HL-60/S4 treated with retinoic acid at 250 ng/mL for 4 days and 3 days (cell line): ENCODE measurements at regions not wholly inside any gene's neighbourhood (a gene's known extent, or its start where the extent isn't known, plus 50 kb on each side); places are given as distances from the start of the nearest gene placed in this dataset.

Experiments
- in situ Hi-C: fragments of 300-500 bp; cut with MboI; formaldehyde crosslinking; loops from 2 replicates; pipeline ENCODE4 v1.7.0; 2022; ENCODE audit warnings: low sequenced_read_pairs

- in situ Hi-C loops = no loop called here
Observed at GRCh38 chr17:33473061-33473460, 180.0 kb upstream of the ASIC2 start.

GRCh38 chr17:33474789-33475188, 181.7 kb upstream of the ASIC2 start:
- in situ Hi-C loops = no loop called here

- in situ Hi-C loops = no loop called here
Observed at GRCh38 chr17:33475594-33475993, 182.5 kb upstream of the ASIC2 start.

DNA sequence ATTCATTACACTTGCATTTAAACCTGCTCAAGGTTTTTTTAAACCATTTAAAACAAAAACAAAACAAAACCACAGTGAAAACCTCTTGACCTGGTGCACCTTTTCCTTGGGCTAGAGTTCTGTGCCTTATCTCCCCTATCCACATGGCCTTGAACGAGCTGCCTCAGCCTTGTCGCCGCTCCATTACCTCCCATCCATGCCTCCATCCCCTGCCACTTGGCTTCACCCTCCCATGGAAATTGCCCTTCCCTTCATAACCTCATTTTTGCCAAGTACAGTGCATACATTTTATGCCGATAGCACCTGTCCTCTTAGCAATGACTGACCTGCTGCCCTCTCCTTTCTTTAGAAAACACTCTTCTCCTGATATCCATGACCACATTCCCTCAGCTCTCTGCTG, 188.6 kb upstream of the ASIC2 start:
- in situ Hi-C loops = no loop called here

GRCh38 chr17:33482636-33483035, 189.5 kb upstream of the ASIC2 start:
- in situ Hi-C loops = no loop called here

GRCh38 chr17:33484559-33484958, 191.5 kb upstream of the ASIC2 start:
- in situ Hi-C loops = no loop called here

DNA sequence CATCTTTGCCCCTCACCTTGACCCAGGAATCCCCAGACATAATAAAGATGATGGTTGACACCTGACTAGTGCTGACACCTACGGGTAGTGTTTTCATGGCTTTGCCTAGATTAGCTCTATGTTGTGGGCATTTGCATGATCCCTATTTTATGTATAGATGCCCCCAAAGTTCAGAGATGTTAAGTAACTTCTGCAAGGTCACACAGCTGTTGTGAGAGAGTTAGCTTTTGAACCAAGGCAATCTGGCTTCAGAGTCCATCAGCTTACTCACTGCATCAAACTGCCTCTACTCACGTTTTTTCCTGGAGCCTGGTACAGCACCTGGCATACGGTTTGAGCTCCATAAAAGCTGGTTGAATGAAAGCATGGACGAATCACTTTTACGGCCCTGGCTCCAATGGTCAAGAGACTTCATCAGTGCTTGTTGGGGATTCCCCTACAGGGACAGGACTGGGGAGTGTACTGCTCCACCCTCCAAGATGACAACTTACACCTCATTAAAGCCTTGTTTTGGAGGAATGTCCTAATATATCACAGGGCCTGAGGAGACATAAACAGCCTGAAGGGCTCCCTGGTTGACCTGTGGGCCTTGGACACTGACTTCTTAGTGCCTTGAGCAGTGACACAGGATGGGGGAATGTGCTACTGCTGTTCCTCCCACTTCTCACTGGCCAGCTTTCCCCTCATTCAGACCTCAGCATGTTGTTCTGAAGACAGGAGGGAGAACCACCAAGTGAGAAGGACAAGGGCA, 193.2 kb upstream of the ASIC2 start:
- in situ Hi-C loops = no loop called here

- in situ Hi-C loops = no loop called here
Observed at GRCh38 chr17:33487187-33487879, 194.2 kb upstream of the ASIC2 start.

GRCh38 chr17:33491871-33492481, 198.9 kb upstream of the ASIC2 start:
- in situ Hi-C loops = no loop called here

DNA sequence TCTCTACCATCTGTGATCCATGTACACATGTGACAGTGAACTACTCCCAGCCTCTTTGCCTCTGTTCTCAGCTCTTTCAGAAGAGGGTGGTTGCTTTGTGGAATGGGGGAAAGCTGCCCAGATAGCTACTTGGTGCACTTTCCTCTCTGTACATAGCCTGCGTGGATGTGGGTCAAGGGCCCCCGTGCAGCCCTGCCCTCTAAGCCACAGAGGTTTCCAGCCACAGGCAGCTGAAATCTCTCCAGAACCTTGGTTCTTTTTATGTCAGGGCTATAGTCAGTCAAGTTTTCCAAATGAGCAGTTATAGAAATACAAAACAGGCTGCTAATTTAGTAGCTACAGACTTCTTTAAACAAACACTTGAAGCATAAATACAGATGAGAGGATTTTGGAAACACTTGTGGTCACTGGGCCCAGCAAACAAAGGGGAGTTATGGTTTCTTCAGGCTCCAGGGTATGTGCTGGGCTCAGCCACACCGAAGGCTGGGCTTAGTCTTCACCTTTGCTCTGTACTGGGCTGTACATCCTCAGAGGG, 199.7 kb upstream of the ASIC2 start:
- in situ Hi-C loops = no loop called here

DNA sequence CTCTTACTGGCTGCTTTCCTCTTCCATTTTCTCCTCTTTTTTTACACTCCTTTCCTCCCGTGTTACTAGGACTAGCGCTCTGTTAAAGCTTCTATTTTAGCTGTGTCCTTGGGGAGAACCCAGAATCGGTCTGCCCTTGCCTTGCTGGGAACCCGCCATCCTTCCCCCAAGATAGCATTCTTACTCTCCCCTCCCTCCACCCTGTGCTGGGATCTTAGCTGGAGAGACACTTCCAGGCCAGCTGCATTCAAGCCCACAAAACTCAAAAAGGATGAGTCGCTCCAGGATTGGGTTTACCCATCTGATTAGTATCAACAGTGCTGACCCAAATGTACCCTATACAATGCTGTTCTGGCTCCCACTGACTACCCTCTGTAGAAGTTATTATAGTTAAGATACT, 200.5 kb upstream of the ASIC2 start:
- in situ Hi-C loops = no loop called here

- in situ Hi-C loops = no loop called here
Observed at GRCh38 chr17:33494151-33494550, 201.1 kb upstream of the ASIC2 start.

GRCh38 chr17:33497623-33498022, 204.5 kb upstream of the ASIC2 start:
- in situ Hi-C loops = no loop called here

GRCh38 chr17:33498069-33498468, 205.0 kb upstream of the ASIC2 start:
- in situ Hi-C loops = no loop called here

DNA sequence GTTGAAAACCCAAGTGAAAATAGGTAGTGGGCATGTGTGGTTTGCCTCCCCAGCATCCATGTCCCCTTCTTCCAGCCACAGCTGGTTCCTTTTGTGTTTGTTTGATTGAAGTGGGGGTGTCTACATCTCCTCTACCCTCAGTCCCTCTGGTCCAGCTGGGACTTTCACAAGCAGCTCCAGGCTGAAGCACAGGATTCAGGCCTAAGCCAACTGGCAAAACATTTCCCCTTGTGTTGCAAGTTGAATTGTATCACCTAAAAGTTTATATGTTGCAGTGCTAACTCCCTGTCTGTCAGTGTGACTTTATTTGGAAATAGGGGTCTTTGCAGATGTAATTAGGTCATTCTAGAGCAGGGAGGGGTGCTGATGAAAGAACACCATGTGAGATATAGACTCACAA, 205.9 kb upstream of the ASIC2 start:
- in situ Hi-C loops = no loop called here

GRCh38 chr17:33500151-33500550, 207.1 kb upstream of the ASIC2 start:
- in situ Hi-C loops = no loop called here

DNA sequence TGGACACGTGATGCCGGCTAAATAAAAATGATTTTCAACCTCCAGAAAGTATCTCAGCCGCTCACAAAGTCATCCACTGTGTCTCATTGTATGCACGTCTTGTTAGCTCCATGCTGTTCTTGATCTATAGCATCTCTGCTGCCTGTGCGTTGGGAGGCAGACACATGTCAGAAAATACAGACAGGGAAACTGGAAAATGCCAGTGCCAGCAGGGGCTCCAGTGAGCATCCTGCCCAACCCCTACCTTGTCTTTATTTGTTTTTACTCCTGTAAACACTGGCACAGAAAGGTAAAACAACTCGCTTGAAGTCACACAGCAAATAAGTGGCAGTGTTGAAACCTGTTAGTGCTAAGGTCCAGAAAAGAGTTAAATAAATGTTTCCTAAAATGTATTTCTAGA, 208.1 kb upstream of the ASIC2 start:
- in situ Hi-C loops = no loop called here

GRCh38 chr17:33504571-33504970, 211.5 kb upstream of the ASIC2 start:
- in situ Hi-C loops = no loop called here

DNA sequence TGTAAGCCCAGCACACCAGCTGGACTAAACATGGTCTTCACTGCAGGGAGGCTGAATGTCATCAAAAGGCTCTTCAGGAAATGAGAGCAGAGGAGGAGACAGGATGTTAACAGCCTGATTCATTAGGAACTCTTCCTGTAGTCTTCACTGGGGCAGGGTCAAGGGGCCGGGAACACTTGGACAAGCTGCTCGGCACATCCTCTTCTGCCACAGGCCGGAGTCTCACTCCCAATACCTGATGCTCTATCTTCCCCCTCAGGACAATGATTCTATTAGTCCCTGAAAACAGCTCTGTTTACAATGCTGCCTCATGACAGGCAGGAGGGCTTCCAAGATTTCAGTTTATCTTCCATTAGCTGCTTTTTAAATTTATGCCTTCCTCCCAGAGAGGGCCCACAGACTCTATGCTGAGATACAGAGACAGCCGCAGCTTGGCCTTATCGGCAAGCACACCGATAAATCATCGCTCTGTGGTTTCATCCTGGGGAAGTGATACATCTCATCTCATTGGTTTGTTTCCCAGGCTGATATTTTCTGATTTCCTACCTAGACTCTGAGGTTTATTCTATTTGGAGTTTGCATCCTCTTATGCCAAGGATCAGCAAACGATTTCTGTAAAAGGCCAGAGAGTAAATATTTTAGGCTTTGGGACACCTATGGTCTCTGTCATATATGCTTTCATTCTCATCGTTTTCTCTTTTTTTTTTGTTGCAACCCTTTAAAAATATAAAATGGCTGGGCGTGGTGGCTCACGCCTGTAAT, 214.0 kb upstream of the ASIC2 start:
- in situ Hi-C loops = no loop called here

DNA sequence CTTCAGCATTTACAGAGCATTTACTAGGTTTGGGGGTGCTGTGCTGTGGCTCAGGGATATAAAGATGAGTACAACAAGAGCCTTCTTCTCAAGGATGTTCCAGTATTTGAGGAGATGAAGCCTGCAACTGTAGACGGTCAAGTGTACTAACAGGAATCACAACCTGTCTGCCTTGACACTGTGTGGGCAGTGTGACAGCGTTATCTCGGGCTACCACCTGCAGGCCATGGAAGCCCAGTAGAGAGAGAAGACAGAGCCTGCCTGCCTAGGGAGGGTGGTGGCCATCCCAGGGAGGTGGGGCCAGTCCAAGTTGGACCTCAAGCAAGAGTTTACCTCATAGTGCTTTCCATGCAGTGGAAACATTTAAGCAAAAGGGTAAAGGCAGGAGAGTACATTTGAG, 215.1 kb upstream of the ASIC2 start:
- in situ Hi-C loops = no loop called here

DNA sequence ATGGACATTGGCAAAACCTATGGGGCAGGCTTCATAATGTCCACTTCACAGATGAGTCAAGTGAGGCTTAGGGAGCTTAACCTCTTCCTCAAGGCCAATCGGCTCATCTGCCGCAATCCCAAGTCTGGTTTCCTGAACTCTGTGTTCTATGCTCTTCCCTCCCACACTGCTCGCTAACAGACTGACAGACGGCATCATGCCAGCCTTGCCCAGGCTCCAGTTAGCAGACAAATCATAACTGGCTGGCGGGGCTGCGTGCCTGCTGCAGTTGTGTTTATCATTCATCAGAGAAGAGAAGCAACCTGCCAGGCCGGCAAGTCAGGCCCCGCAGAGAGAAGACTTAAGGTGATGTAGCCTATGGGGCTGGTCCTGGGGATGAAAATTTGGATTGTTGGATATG, 216.2 kb upstream of the ASIC2 start:
- in situ Hi-C loops = no loop called here
